Kidney glomerular epithelial cell (primary cell): ENCODE measurements at regions not wholly inside any gene's neighbourhood (a gene's known extent, or its start where the extent isn't known, plus 50 kb on each side); places are given as distances from the start of the nearest gene placed in this dataset.
"Not testable (repeated sequence)": the region's sequence is repeated elsewhere in the genome, so short reads cannot be mapped to it uniquely, and the experiment has no call there.

Experiments
- DNase-seq: peaks from one replicate; lab custom pipeline; 2025; lab: John Stamatoyannopoulos, UW

DNA sequence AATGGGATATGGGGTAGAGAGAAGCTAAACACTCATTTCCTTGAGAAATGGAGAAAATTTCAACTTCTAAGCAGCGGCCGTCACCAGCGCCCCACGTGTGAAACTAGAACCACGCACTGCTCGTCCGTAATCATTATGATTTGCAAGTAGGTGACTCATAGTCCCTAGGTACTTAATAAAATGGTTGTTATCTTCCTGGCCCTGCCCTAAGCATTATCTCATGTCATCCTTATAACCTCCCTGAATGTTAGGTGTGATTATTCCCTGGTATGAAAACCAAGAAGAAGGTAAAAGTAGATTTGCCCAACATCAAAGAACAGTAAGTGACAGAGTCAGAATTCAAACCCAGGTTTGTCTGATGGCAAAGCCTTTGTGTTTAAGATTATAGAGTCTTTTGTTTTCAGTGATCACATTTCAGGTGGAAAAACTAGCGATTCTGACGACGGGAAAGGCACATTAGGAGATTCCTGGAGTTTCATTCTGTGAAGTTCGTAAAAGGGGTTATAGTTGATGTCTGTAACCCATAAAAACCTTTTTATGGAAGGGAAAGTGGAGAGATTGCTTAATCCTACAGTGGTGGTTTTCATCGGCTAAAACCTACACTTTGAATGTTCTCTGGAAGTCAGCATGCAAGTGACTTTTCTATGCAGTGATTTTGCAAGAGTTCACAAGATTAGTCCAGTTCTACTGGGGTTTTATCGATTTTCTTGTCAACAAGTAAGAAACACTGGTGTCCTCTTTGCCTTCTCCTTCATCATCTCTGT is 202.9 kb upstream of the WWC1 start:
- no peak for DNase-seq

- no peak for DNase-seq
These were observed 202.1 kb upstream of the WWC1 start for GRCh38 chr5:168089201-168089887.

DNA sequence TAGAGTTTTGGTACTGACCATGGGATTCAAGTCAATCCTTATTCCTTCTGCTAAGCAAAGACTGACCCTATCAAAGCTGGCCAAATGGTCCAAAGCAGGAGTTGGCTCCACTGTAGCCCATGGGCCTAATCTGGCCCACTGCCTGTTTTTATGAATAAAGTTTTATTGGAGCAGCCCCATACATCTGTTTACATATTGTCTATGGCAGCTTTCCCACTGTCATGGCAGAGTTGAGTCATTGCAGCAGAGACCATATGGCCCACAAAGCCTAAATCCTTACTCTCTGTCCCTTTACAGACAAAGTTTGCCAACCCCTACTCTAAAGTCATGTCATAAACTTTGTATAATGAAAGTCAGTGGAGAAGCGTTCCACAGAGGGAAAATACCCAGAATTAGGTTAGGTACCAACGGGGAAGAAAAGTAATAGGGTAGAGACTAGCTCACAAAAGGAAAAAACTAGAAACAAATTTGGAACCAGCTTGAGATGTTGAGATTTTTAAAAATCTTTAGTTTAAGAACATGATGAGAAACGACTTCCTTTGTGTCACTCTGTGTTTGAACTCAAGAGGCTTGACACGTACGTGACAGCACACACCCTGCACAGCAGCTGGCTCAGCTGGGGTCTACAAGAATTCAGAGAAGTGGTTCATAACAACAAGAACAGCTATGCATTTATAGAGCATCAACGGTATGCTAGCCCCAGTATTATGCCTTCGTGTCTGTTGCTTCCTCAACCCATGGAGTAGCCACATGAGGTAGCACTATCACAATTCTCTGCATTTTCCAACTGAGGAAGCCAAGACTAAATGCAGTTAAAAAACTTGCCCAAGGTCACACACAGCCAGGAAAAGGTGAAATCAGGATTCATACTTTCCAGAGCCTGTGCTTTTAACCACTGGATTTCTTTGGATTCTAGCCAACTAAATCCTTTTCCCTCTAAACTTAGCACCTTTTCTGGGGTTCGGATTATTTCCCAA is 198.9 kb upstream of the WWC1 start:
- no peak for DNase-seq

GRCh38 chr5:168093200-168093910 is 198.1 kb upstream of the WWC1 start:
- no peak for DNase-seq

DNA sequence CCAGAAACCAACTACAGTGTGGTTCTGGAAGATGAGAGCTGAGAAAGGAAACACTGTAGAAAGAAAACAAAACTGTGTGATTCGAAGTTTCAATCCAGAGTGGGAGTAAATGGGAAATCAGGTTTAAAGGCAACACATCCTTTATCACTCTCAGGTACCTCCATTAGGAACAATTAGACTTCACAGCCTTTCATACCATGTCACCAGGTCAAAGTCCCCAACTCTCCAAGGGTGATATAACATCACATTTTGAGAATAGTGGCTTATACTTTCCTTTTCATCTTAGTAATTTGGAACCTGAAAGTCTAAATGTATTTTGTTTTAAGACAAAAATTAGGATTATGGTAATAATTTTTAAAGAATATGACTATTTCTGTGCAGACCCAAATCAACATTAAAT is 194.9 kb upstream of the WWC1 start:
- DNase-seq: no peak

GRCh38 chr5:168097876-168098653 is 193.4 kb upstream of the WWC1 start:
- peak; percentile 74 for DNase-seq

DNA sequence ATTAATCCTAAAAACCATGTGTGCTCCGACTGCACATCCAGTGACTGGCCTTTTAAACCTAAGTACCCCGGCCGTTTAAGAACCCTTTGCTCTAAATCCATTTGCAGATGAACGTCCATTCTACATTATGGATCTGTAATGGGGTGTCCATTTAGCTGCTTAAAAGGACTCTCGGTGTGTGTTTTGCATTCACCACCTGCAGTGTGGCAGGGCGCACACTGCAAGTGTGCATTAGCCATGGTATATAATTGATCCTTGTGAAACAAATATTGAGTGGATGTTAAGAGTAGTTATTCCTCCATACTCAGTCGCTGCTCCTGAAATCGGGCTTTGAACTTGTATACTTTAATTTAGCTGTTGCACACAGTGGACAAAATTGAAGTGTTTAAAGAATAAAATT is 190.1 kb upstream of the WWC1 start:
- DNase-seq: no peak

DNA sequence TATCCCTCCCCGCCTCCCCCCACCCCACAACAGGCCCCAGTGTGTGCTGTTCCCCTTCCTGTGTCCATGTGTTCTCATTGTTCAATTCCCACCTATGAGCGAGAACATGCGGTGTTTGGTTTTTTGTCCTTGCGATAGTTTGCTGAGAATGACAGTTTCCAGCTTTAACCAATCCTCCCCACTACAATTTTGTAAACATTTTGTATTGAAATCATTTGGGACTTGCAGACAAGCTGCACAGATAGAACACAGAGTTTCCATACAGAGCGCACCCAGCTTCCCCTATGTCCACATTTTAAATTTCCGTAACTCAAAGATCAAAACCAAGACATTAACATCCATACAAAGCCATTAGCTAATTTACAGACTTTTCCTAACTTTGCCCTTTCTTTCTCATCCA is 188.4 kb upstream of the WWC1 start:
- DNase-seq: not testable (repeated sequence)

DNA sequence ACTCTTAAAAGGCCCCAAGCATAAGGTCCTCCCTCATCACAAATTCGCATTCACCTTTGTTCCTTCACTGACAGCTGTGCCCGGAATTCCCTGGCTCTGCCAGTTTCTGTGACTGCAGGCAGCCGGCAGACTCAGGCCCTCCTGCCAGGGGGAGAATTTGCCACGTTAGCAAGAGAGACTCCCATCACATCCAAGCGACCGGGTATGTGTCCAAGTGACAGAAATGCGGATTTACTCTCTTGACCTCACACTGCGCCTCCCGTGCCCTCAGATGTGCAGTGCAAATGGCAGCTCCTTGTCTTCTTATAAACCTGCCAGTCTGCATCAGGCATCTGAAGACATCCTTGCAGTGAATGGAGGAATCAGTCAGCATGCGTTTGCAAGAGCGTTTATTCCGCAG is 187.1 kb upstream of the WWC1 start:
- no peak for DNase-seq

- no peak for DNase-seq
These were observed 186.5 kb upstream of the WWC1 start for GRCh38 chr5:168104811-168105481.

DNA sequence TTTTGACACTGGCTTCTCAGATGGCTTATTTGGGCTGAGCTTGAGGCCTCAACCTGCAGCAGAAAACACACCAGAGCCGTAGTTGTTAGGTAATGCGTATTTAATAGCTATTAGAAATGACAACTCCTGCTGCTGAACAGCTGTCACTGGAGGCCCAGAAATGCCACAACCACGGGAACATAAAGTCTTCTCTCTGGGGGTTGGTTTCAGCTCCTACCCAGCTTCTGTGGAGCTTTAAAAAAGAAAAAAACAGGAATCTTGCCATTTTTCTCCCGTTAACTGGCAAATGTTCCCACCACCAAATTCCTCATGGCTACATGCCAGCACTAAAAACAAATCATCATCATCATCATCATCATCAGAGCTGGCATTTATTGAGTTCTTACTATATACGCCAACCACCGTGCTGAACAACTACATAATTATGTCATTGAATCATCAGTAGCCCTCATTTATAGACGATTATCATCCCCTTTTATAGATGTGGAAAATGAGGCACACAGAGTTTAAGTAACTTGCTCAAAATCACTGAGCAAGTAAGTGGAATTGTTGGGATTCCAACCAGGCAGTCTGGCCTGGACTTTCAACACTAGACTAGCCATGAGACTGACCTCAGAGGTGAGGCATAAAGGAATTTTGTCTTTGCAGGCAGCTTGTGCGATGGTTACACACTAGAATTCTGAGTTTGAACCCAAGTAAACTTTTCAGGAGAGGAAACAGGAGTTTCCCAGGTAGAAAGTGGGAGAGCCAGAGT is 185.3 kb upstream of the WWC1 start:
- peak; percentile 87 for DNase-seq

GRCh38 chr5:168109441-168109840 is 182.0 kb upstream of the WWC1 start:
- no peak for DNase-seq

DNA sequence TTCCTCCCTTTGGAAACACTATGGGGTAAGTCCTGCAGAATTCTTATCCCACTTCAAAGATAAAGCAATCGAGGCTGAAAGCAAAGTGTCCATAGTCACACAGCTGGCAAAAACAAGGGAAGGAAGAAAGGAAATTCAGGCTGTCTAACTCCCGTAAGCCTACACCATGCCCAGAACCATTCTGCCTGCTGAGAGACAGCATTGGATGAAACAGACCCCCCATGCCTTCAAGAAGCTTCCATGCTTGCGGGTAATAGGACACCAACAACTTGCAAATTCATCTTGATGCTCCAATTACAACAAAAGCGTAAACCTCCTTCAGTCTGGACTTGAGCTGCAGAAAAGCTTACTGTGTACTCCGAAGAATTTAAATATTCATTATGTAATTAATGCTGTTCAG is 181.1 kb upstream of the WWC1 start:
- DNase-seq: no peak

DNA sequence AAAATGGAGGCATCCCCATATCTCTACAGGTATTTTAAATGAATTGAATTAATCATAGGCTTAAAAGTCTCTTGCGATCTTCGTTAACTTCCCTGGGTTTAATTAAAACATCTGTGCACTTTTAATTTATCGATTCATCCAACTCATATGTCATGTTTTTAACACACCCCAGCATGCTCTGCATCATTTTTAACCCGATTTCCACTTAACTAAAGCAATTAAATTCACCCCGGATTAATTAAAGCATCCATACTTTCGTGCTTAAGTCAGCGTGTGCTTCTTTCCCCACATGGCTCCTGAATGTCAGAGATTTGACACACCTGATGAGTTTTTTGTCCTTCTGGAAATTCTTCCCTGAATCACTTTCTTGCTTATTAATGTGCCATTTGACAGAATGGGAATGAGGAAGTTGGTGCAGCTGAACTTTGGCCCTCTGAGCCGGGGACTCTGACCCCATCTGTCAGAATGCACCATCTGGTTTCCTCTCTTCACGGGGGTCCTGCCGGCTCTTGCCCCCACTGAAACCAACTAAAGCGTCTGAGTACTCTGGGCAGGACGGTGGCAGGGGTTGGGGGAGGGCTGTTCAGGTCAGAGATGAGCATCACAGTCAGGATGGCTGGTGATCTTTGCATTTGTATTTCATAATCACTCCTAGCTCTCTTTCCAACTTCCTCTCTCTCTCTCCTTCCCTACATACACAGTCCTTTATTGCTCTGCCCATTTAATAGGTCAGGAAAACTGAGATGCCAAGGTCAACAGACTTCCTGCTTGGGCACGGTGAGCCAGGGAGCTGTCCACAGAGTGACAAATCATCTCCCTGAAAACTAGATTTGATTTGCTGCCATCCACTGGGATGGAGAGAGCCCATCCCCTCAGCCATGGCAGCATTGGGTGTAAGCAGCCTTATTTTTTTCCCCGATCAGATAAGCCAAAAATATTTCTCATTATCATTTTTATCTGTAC is 180.3 kb upstream of the WWC1 start:
- no peak for DNase-seq

DNA sequence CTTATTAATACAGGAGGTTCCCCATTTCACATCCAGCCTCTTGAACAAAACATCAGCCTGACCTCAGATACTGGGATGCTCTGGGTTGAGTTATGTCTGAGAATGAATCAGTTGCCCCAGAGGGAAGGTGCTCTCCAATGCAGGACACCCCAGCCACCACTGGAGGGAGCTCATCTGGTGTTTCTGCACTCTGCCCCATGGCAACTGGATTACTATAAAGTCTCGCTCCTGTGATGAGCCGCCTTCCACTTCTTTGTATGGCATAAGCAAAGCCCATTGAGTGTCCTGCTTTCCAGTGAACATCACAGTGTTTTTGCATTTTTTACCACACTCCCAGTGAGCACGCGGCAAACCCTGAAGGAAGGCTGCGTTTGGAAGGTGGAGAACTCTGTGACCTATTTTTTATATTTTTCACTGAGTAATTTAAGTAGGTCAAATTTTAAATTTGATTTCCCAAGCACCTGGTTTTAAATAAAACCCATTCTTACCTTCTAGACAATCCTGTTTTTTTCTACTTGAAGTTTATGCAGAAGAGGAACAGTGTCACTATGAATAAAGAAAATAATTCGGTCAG is 176.9 kb upstream of the WWC1 start:
- peak; percentile 29 for DNase-seq

DNA sequence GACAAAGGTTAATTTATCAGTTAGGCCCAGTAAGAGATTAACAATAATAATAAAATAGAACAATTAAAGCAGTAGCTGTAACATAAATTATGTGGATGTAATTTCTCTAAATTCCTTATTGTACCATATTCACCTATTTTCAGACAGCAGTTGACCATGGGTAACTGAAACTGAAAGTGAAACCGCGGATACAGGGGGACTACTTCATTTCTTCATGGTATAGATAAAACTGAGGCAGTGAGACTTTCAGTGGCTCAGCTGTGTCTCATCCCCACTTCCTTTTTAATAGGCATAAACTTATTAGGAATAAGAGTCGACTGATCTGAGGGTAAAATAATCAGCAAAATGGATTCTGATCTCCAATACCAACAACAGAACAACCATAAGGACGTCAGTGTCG is 174.0 kb upstream of the WWC1 start:
- DNase-seq: no peak

DNA sequence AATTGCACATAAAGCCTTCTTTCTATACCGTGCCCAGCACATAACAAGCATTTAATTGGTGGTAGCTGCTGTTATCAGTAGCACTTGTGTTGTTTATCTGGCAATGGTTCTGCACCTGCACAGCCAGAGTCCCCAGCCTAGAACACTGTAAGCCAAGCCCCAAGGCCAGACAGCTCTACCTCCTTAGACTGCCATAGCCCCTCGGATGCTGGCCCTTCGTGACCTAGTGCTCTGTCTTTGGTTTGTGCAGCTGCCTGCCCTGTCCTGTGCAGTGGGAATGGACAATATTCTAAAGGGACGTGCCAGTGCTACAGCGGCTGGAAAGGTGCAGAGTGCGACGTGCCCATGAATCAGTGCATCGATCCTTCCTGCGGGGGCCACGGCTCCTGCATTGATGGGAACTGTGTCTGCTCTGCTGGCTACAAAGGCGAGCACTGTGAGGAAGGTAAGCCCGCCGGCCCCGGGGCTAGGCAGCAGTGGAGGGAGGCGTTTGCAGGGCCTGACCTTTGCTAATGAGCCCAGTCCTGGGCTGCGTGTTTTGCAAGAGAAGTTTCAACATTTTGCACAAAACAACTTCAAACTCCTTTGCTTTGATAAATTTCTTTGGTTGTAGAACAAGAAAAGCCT is 173.3 kb upstream of the WWC1 start:
- no peak for DNase-seq
